BJ (cell line): ENCODE measurements at regions not wholly inside any gene's neighbourhood (a gene's known extent, or its start where the extent isn't known, plus 50 kb on each side); places are given as distances from the start of the nearest gene placed in this dataset.

Experiments used
- CTCF ChIA-PET: fragments of 350-600 bp; formaldehyde crosslinking; extraction: SDS; loops from one replicate; lab custom pipeline; 2021; ENCODE audit warnings: antibody characterized with exemption, inconsistent platforms; lab: Yijun Ruan, JAX
- POLR2A ChIA-PET: fragments of 300-600 bp; sonication (Branson Sonifier 250); formaldehyde crosslinking; extraction: SDS; loops from one replicate; lab custom pipeline; 2021; ENCODE audit warnings: antibody characterized with exemption; lab: Charles Lee
- DNase-seq: peaks from one replicate; pipeline ENCODE4 v3.0.0-alpha.2; 2011; ENCODE audit warnings: low read depth
- H3K27me3 ChIP-seq: 2 replicates; pipeline ENCODE4 v1.6.0; 2011; ENCODE audit warnings: low read length; ENCODE audit not compliant: control insufficient read depth, insufficient read depth
- H3K36me3 ChIP-seq: 2 replicates; pipeline ENCODE4 v1.5.1; 2011; ENCODE audit warnings: low read length; ENCODE audit not compliant: control insufficient read depth, insufficient read depth
- H3K4me3 ChIP-seq: 2 replicates; pipeline ENCODE4 v1.5.1; 2011; ENCODE audit warnings: low read depth, mild to moderate bottlenecking, control low read depth, low read length
- TF ChIP-seq, protein P1 (sequence below): IDR thresholded peaks from 2 replicates; pipeline ENCODE4 v1.5.1; 2011; ENCODE audit warnings: low read depth, mild to moderate bottlenecking, control low read depth, inconsistent platforms, low read length, moderate library complexity; ENCODE audit not compliant: insufficient read depth

DNA sequence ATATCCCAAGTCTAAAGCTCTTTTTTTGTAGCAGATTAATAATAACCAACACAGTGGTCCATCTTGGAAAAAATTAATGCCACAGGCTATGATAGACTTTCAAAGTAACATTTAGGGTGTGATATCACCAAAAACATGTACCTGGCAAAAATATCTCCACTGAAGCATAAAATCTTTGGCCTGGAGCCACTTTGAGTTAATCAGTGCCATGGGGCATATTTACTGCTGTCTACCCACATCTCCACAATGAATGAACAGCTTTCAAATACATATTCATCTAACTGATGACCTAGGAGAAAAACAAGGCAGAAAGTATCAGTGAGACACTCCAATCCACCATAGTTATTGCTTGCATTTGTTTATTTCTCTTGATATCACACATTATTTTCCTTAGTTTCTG, 296.0 kb upstream of the MDFIC2 start:
- no peak for DNase-seq
- ChIA-PET CTCF (no interaction called here), POLR2A (no interaction called here)
- no peak overlapping the region for H3K4me3 ChIP-seq
- no peaks in the 10 kb centered on the region for H3K27me3 ChIP-seq
- TF ChIP-seq, protein P1, sequence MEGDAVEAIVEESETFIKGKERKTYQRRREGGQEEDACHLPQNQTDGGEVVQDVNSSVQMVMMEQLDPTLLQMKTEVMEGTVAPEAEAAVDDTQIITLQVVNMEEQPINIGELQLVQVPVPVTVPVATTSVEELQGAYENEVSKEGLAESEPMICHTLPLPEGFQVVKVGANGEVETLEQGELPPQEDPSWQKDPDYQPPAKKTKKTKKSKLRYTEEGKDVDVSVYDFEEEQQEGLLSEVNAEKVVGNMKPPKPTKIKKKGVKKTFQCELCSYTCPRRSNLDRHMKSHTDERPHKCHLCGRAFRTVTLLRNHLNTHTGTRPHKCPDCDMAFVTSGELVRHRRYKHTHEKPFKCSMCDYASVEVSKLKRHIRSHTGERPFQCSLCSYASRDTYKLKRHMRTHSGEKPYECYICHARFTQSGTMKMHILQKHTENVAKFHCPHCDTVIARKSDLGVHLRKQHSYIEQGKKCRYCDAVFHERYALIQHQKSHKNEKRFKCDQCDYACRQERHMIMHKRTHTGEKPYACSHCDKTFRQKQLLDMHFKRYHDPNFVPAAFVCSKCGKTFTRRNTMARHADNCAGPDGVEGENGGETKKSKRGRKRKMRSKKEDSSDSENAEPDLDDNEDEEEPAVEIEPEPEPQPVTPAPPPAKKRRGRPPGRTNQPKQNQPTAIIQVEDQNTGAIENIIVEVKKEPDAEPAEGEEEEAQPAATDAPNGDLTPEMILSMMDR = no peak
- no peaks in the 10 kb centered on the region for H3K36me3 ChIP-seq

DNA sequence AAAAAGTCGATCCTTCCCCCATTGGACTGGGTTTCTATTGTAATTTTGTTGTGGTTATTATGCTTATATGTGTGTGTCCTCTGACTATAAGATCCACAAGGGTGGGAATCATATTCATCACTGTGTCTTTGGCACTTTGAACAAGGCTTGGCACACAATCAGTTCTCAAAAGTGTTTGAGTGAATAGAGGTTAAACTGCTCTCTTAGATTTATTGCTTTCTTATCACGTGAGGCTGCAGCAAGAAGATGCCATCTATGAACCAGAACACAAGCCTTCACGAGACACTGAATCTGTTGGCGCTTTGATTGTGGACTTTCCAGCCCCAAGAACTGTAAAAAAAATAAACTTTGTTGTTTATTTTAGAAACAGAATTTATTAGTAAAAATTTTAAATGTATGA, 295.0 kb upstream of the MDFIC2 start:
- Histone ChIP-seq H3K36me3 (no peaks in the 10 kb centered on the region), H3K27me3 (peaks cover 2% of the 10 kb centered on the region; the same call in 1 of the 2 replicates), H3K4me3 (no peak overlapping the region)
- TF ChIP-seq, protein P1 = no peak
- DNase-seq = no peak
- POLR2A ChIA-PET = no interaction called here
- CTCF ChIA-PET = no interaction called here

- no peak overlapping the region for H3K4me3 ChIP-seq
- peaks cover 2% of the 10 kb centered on the region; the same call in 1 of the 2 replicates for H3K27me3 ChIP-seq
- no peak for DNase-seq
- H3K36me3 ChIP-seq = no peaks in the 10 kb centered on the region
- POLR2A ChIA-PET = no interaction called here
- TF ChIP-seq, protein P1 = no peak
- CTCF ChIA-PET = no interaction called here
Measured at GRCh38 chr3:70606018-70606417, 293.6 kb upstream of the MDFIC2 start.

- Histone ChIP-seq H3K27me3 (peaks cover 2% of the 10 kb centered on the region; the same call in 1 of the 2 replicates), H3K4me3 (no peak overlapping the region), H3K36me3 (no peaks in the 10 kb centered on the region)
- no peak for DNase-seq
- ChIA-PET POLR2A (no interaction called here), CTCF (no interaction called here)
- TF ChIP-seq, protein P1 = no peak
Measured at GRCh38 chr3:70603103-70603502, 290.7 kb upstream of the MDFIC2 start.

DNA sequence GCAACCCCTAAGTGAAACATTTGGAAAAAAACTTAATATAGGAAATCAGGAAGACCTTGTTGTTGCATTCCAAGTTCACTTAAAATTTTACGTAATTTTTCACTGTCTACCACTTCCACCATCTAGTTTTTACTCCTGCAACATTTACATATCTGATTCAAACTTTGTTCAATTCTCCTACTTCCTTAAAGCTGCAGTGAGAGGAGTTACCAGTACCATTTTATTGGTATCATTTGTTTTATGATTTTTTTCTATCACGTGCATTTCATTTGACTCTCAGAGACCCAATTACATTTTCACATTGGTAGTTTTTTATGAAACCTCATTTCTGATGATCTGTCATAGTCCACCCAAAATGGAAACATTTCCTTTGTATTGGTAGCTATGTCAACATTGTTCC, 284.9 kb upstream of the MDFIC2 start:
- Histone ChIP-seq H3K4me3 (no peak overlapping the region), H3K36me3 (no peaks in the 10 kb centered on the region), H3K27me3 (no peaks in the 10 kb centered on the region)
- no peak for DNase-seq
- POLR2A ChIA-PET = no interaction called here
- TF ChIP-seq, protein P1 = no peak
- CTCF ChIA-PET = interaction anchor here (1.4 kb wide), 1 partner anchor 9 kb away, joined by 3 read pairs; no protein-coding TSS in a partner anchor
